IMR-90 (cell line): ENCODE measurements at regions not wholly inside any gene's neighbourhood (a gene's known extent, or its start where the extent isn't known, plus 50 kb on each side); places are given as distances from the start of the nearest gene placed in this dataset.

Experiments
- ATAC-seq: fragments of 200-7000 bp; cut with Tn5 transposase; 2 replicates; pipeline ENCODE4 v1.9.1; 2020; ENCODE audit warnings: low read depth, mild to moderate bottlenecking, moderate library complexity
- BruUV-seq: library from RNA; stranded (reverse); fragments of 400-500 nt; replicated peaks from 2 replicates; lab custom pipeline; 2021; lab: Mats Ljungman, UMichigan
- CTCF ChIA-PET: fragments of 300-600 bp; formaldehyde crosslinking; extraction: SDS; loops from one replicate; lab custom pipeline; 2021; ENCODE audit warnings: antibody characterized with exemption; lab: Yijun Ruan, JAX
- POLR2A ChIA-PET: fragments of 300-600 bp; sonication (Branson Sonifier 250); formaldehyde crosslinking; loops from one replicate; lab custom pipeline; 2022; ENCODE audit warnings: antibody characterized with exemption; ENCODE audit not compliant: unreplicated experiment; lab: Charles Lee
- DNase-seq: peaks from one replicate; pipeline ENCODE4 v3.0.0; 2013
- H2AFZ ChIP-seq: replicated peaks from 2 replicates; pipeline ENCODE3; 2013; ENCODE audit warnings: low read length, mild to moderate bottlenecking; ENCODE audit not compliant: poor library complexity
- H2AK5ac ChIP-seq: 2 replicates; pipeline ENCODE4 v1.6.1; 2013; ENCODE audit warnings: low read depth, low read length, inconsistent platforms
- H2AK9ac ChIP-seq: replicated peaks from 2 replicates; pipeline ENCODE3; 2013; ENCODE audit warnings: mild to moderate bottlenecking, low read depth, low read length, moderate library complexity; ENCODE audit not compliant: poor library complexity
- H2BK120ac ChIP-seq: 2 replicates; pipeline ENCODE4 v1.6.1; 2013; ENCODE audit warnings: low read depth, low read length, inconsistent platforms
- H2BK15ac ChIP-seq: 3 replicates; pipeline ENCODE4 v1.6.1; 2013; ENCODE audit warnings: low read depth, low read length, inconsistent platforms
- H2BK20ac ChIP-seq: 2 replicates; pipeline ENCODE4 v1.6.1; 2013; ENCODE audit warnings: low read depth, mild to moderate bottlenecking, inconsistent platforms, low read length, moderate library complexity
- H2BK5ac ChIP-seq: 2 replicates; pipeline ENCODE4 v1.6.1; 2013; ENCODE audit warnings: mild to moderate bottlenecking, low read depth, low read length, inconsistent platforms; ENCODE audit not compliant: poor library complexity, severe bottlenecking
- H3K14ac ChIP-seq: replicated peaks from 2 replicates; pipeline ENCODE4 v1.6.1; 2013; ENCODE audit warnings: low read depth, low read length, inconsistent platforms
- H3K18ac ChIP-seq: 2 replicates; pipeline ENCODE4 v1.6.1; 2013; ENCODE audit warnings: low read depth, low read length, control low read depth
- H3K23ac ChIP-seq: 2 replicates; pipeline ENCODE4 v1.6.1; 2013; ENCODE audit warnings: low read depth, low read length, inconsistent platforms
- H3K27ac ChIP-seq: 2 replicates; pipeline ENCODE4 v1.5.1; 2013; ENCODE audit warnings: mild to moderate bottlenecking, control low read depth, low read length; ENCODE audit not compliant: insufficient read depth
- H3K27me3 ChIP-seq: 2 replicates; pipeline ENCODE4 v1.6.1; 2013; ENCODE audit warnings: low read length; ENCODE audit not compliant: control insufficient read depth, insufficient read depth
- H3K36me3 ChIP-seq: 2 replicates; pipeline ENCODE4 v1.6.1; 2013; ENCODE audit warnings: low read length, mixed read lengths; ENCODE audit not compliant: control insufficient read depth, insufficient read depth
- H3K4ac ChIP-seq: 2 replicates; pipeline ENCODE4 v1.6.1; 2013; ENCODE audit warnings: low read depth, low read length, inconsistent platforms
- H3K4me1 ChIP-seq: 2 replicates; pipeline ENCODE4 v1.6.1; 2013; ENCODE audit warnings: low read length, mixed read lengths; ENCODE audit not compliant: control insufficient read depth, insufficient read depth
- H3K4me2 ChIP-seq: 2 replicates; pipeline ENCODE4 v1.6.1; 2013; ENCODE audit warnings: low read depth, mild to moderate bottlenecking, control low read depth, low read length, moderate library complexity
- H3K4me3 ChIP-seq: 2 replicates; pipeline ENCODE4 v1.5.1; 2013; ENCODE audit warnings: low read depth, mild to moderate bottlenecking, control low read depth, low read length, moderate library complexity; ENCODE audit not compliant: insufficient read depth
- H3K56ac ChIP-seq: 2 replicates; pipeline ENCODE4 v1.6.1; 2013; ENCODE audit warnings: low read length, inconsistent platforms; ENCODE audit not compliant: insufficient read depth; ENCODE audit errors: extremely low read depth
- H3K79me1 ChIP-seq, 2 experiments: 2 replicates each; pipeline ENCODE4 v1.6.1; 2013; ENCODE audit warnings: low read length in 2 of 2, inconsistent platforms in 1 of 2, low read depth in 1 of 2
- H3K9ac ChIP-seq: 2 replicates; pipeline ENCODE4 v1.6.1; 2013; ENCODE audit warnings: low read depth, low read length, control low read depth
- H3K9me1 ChIP-seq: 2 replicates; pipeline ENCODE4 v1.6.1; 2013; ENCODE audit warnings: low read length, inconsistent platforms; ENCODE audit not compliant: insufficient read depth
- H3K9me3 ChIP-seq: 2 replicates; pipeline ENCODE4 v1.6.1; 2013; ENCODE audit warnings: low read length; ENCODE audit not compliant: control insufficient read depth, insufficient read depth
- H4K20me1 ChIP-seq: 2 replicates; pipeline ENCODE4 v1.6.1; 2013; ENCODE audit warnings: low read length, inconsistent platforms; ENCODE audit not compliant: insufficient read depth
- H4K5ac ChIP-seq: 2 replicates; pipeline ENCODE4 v1.6.1; 2013; ENCODE audit warnings: mild to moderate bottlenecking, low read depth, low read length, control low read depth
- H4K8ac ChIP-seq, 2 experiments: 2 replicates each; pipeline ENCODE4 v1.6.1; 2013; ENCODE audit warnings: low read depth in 2 of 2, low read length in 2 of 2, control low read depth in 1 of 2, inconsistent platforms in 1 of 2
- H4K91ac ChIP-seq: 2 replicates; pipeline ENCODE4 v1.6.1; 2013; ENCODE audit warnings: low read depth, low read length, inconsistent platforms; ENCODE audit not compliant: insufficient read depth
- BHLHE40 ChIP-seq: fragments of 150-350 bp; IDR thresholded peaks from 2 replicates; pipeline ENCODE4 v1.6.1; 2016; ENCODE audit warnings: mild to moderate bottlenecking, low read depth, low read length
- CEBPB ChIP-seq: IDR thresholded peaks from 2 replicates; pipeline ENCODE4 v1.6.1; 2012; ENCODE audit warnings: low read depth, low read length, improper control_type of control experiment
- FOS ChIP-seq: fragments of 150-350 bp; IDR thresholded peaks from 2 replicates; pipeline ENCODE4 v1.6.1; 2016; ENCODE audit warnings: low read depth, low read length
- MAZ ChIP-seq: IDR thresholded peaks from 2 replicates; pipeline ENCODE4 v1.6.1; 2012; ENCODE audit warnings: low read depth, mild to moderate bottlenecking, low read length, improper control_type of control experiment, moderate library complexity, borderline replicate concordance
- MXI1 ChIP-seq: IDR thresholded peaks from 2 replicates; pipeline ENCODE4 v1.6.1; 2012; ENCODE audit warnings: low read depth, mild to moderate bottlenecking, low read length, moderate library complexity, borderline replicate concordance
- RCOR1 ChIP-seq: IDR thresholded peaks from 2 replicates; pipeline ENCODE4 v1.6.1; 2012; ENCODE audit warnings: mild to moderate bottlenecking, low read length, improper control_type of control experiment; ENCODE audit not compliant: insufficient replicate concordance
- WGBS, 2 experiments: methylation state at CpG; one replicate each; pipeline versions ENCODE4 v1.1.5 to v1.1.7; 2013; ENCODE audit warnings: missing lambda C conversion rate in 2 of 2; ENCODE audit not compliant: insufficient read length in 1 of 2; ENCODE audit errors: extremely low coverage in 2 of 2; 5-methylcytosine and 5-hydroxymethylcytosine counted together
- dilution Hi-C: fragments of 300-500 bp; cut with HindIII; formaldehyde crosslinking; loops from one replicate; pipeline ENCODE4 v1.14.3; 2018; ENCODE audit warnings: low sequenced_read_pairs; ENCODE audit not compliant: unreplicated experiment
- in situ Hi-C: fragments of 300-500 bp; cut with MboI; formaldehyde crosslinking; loops from 3 replicates; pipeline ENCODE4 v1.14.3; 2019; ENCODE audit warnings: low sequenced_read_pairs, inconsistent platforms, mixed read lengths
- intact Hi-C: fragments of 100-400 bp; cut with micrococcal nuclease; formaldehyde crosslinking; loops from 2 replicates; pipeline ENCODE4 v1.10.0; 2022
- TF ChIP-seq, protein P1 (sequence below): fragments of 150-350 bp; IDR thresholded peaks from 2 replicates; pipeline ENCODE4 v1.6.1; 2017; ENCODE audit warnings: mild to moderate bottlenecking, antibody characterized with exemption, low read length, low read depth
- TF ChIP-seq, protein P2 (sequence below): fragments of 150-350 bp; IDR thresholded peaks from 2 replicates; pipeline ENCODE4 v1.6.1; 2016; ENCODE audit warnings: low read depth, mild to moderate bottlenecking, low read length, moderate library complexity, borderline replicate concordance

DNA sequence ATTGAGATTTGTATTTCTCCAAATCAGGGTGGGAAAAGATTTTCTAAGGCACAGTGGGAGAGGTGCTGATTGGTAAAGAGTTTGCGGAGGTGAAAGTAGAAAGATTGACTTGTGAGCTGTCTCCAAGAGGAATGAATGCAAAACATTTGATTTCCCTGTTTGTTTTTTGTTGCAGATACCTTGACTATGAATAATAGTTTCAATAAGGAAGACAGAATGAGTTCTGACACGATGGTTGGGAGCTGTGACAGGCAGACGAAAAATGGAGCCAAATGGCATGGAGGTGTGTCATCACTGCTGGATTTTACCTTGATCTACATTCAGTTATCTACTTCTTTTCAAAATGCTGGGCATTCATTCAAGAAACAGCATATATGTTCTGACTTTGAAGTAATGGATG, 145.1 kb downstream of the NFKBIZ start:
- Histone ChIP-seq H3K4me1 (peaks cover 12% of the 10 kb centered on the region), H2BK15ac (no peak overlapping the region), H3K4me2 (no peak overlapping the region), H2BK20ac (no peak overlapping the region), H4K20me1 (no peaks in the 10 kb centered on the region), H4K91ac (no peak overlapping the region), H3K4ac (no peak overlapping the region), H3K9me3 (no peaks in the 10 kb centered on the region), H2AK9ac (no peak overlapping the region), H2BK120ac (no peak overlapping the region), H4K5ac (no peak overlapping the region), H2BK5ac (no peak overlapping the region), H3K9me1 (no peaks in the 10 kb centered on the region; the same call in 1 of the 2 replicates), H3K18ac (no peak overlapping the region), H3K23ac (no peak overlapping the region), H3K79me1 (no peaks in the 10 kb centered on the region), H2AK5ac (no peak overlapping the region), H3K27me3 (no peaks in the 10 kb centered on the region), H4K8ac (no peak overlapping the region), H3K9ac (no peak overlapping the region), H3K36me3 (no peaks in the 10 kb centered on the region), H3K27ac (no peak overlapping the region), H3K56ac (no peak overlapping the region), H2AFZ (no peak overlapping the region), H3K14ac (no peak overlapping the region), H3K4me3 (no peak overlapping the region)
- CTCF ChIA-PET, result no interaction called here
- no peak for TF ChIP-seq FOS
- TF ChIP-seq, protein P1, sequence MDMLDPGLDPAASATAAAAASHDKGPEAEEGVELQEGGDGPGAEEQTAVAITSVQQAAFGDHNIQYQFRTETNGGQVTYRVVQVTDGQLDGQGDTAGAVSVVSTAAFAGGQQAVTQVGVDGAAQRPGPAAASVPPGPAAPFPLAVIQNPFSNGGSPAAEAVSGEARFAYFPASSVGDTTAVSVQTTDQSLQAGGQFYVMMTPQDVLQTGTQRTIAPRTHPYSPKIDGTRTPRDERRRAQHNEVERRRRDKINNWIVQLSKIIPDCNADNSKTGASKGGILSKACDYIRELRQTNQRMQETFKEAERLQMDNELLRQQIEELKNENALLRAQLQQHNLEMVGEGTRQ, result no peak
- no peak for TF ChIP-seq RCOR1
- no peak for TF ChIP-seq BHLHE40
- TF ChIP-seq MXI1, result no peak
- TF ChIP-seq MAZ, result no peak
- TF ChIP-seq, protein P2, sequence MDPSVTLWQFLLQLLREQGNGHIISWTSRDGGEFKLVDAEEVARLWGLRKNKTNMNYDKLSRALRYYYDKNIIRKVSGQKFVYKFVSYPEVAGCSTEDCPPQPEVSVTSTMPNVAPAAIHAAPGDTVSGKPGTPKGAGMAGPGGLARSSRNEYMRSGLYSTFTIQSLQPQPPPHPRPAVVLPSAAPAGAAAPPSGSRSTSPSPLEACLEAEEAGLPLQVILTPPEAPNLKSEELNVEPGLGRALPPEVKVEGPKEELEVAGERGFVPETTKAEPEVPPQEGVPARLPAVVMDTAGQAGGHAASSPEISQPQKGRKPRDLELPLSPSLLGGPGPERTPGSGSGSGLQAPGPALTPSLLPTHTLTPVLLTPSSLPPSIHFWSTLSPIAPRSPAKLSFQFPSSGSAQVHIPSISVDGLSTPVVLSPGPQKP, result no peak
- no peak for TF ChIP-seq CEBPB
- in situ Hi-C loops (no loop called here), dilution Hi-C loops (no loop called here), intact Hi-C loops (no loop called here)
- BruUV-seq, result no TSS peak
- no CpG with 5 or more reads among the region's 3 CpGs for WGBS, 2 experiments
- DNase-seq (no peak), ATAC-seq (no peak)
- POLR2A ChIA-PET, result no interaction called here
